ENCODE measurements at regions not wholly inside any gene's neighbourhood (a gene's known extent, or its start where the extent isn't known, plus 50 kb on each side); places are given as distances from the start of the nearest gene placed in this dataset.
A peak's percentile ranks its signal among the peaks of the same experiment; 100 is the strongest.

DNA sequence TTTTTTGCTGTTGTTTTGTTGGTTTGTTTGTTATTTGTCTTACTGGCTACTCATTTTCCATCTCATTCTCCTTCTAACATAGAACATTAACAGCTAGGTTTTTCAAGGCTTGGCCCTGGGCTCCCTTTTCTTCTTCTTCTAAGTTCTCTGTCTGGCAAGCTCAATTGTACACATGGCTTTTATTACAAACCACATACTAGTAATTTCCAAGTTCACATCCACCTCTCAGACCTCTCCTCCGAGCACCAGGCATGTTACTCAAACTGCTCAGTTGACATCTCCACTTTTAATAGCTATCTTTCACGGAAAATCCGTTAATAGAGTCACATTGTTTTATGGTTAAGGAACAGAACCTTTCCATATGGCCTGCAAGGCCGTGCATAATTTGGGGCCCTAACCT is 736.9 kb upstream of the ADAMTS5 start:
- H3K9me3 ChIP-seq (ENCODE audit: low read depth): no peaks in the 10 kb centered on the region
- H3K4me1 ChIP-seq (ENCODE audit: low read depth): no peaks in the 10 kb centered on the region
- H3K36me3 ChIP-seq: no peaks in the 10 kb centered on the region
- no peaks in the 10 kb centered on the region for H3K27me3 ChIP-seq
- no peak overlapping the region for H3K4me3 ChIP-seq
- TF ChIP-seq CTCF (IDR thresholded peaks at IDR 0.05; ENCODE audit: low read depth, low read length): no peak
- H3K27ac ChIP-seq: no peak overlapping the region
- DNase-seq (ENCODE audit: low read depth in 1 of 2, low spot score in 1 of 2): no peak

- H3K9me3 ChIP-seq (ENCODE audit: low read depth): no peaks in the 10 kb centered on the region
- H3K27ac ChIP-seq: no peak overlapping the region
- H3K4me1 ChIP-seq (ENCODE audit: low read depth): no peaks in the 10 kb centered on the region
- no peaks in the 10 kb centered on the region for H3K36me3 ChIP-seq
- DNase-seq (ENCODE audit: low read depth in 1 of 2, low spot score in 1 of 2): peak; percentile 87 to 93
- TF ChIP-seq CTCF (IDR thresholded peaks at IDR 0.05; ENCODE audit: low read depth, low read length): peak; percentile 86
- H3K4me3 ChIP-seq: no peak overlapping the region
- H3K27me3 ChIP-seq: no peaks in the 10 kb centered on the region
These were observed 734.2 kb upstream of the ADAMTS5 start for GRCh38 chr21:27700974-27701614.

DNA sequence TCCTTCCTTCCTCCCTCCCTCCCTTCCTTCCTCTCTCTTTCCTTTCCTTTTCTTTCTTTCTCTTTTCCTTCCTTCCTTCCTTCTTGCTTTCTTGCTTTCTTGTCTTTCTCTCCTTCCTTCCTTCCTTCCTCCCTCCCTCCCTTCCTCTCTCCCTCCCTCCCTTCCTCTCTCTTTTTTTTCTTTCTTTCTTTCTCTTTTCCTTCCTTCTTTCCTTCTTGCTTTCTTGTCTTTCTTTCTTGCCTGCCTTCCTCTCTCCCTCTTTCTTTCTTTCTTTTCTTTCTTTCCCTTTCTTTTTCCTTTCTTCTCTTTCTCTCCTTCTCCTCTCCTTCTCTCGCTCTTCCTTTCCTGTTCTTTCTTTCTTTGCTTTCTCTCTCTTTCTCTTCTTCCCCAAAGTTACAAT is 728.4 kb upstream of the ADAMTS5 start:
- no peak for TF ChIP-seq CTCF (IDR thresholded peaks at IDR 0.05; ENCODE audit: low read depth, low read length)
- Histone ChIP-seq H3K27ac (no peak overlapping the region), H3K27me3 (no peaks in the 10 kb centered on the region), H3K4me3 (no peak overlapping the region), H3K4me1 (ENCODE audit: low read depth) (no peaks in the 10 kb centered on the region), H3K36me3 (no peaks in the 10 kb centered on the region), H3K9me3 (ENCODE audit: low read depth) (no peaks in the 10 kb centered on the region)
- DNase-seq (ENCODE audit: low read depth in 1 of 2, low spot score in 1 of 2): no peak

DNA sequence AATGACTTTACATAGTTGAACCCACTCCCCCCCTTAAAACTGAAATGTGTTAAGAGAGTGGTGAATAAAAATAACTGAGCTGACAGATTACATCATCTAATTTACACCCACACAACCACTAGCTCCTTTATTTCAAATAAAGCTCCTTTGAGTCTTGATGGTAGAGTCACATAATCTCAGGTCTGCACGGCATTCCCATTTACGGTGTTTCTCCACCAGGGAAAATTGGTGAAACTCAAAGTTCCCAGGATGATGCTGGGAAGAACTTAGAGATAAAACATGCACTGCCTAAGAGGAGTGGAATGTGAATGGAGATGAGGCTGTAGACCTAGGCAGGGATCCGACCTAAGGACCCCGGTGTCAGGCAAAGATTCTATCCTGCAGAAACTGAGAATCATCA is 727.8 kb upstream of the ADAMTS5 start:
- H3K36me3 ChIP-seq: no peaks in the 10 kb centered on the region
- no peaks in the 10 kb centered on the region for H3K27me3 ChIP-seq
- no peaks in the 10 kb centered on the region for H3K4me1 ChIP-seq (ENCODE audit: low read depth)
- no peak overlapping the region for H3K4me3 ChIP-seq
- no peaks in the 10 kb centered on the region for H3K9me3 ChIP-seq (ENCODE audit: low read depth)
- DNase-seq (ENCODE audit: low read depth in 1 of 2, low spot score in 1 of 2): no peak
- no peak overlapping the region for H3K27ac ChIP-seq
- TF ChIP-seq CTCF (IDR thresholded peaks at IDR 0.05; ENCODE audit: low read depth, low read length): no peak

DNA sequence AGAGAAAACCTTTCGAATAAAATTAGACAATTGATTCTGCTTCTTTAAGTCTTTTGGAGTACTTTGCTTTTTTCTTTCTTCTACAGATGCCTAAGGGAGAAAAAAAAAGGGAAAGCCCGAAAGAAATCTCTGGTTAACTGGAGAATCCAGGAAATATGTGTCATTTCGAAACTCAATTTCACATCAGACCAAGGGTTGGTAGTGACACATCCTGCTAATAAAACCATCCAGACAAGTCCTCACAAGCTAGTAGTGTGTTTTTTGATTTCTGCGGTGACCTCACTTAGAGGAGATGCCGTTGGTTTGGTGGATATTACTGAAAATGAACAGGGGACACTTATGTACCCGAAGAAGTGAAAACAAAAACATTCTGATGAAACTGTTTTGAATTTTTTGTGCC is 726.5 kb upstream of the ADAMTS5 start:
- Histone ChIP-seq H3K27me3 (no peaks in the 10 kb centered on the region), H3K9me3 (ENCODE audit: low read depth) (no peaks in the 10 kb centered on the region), H3K4me1 (ENCODE audit: low read depth) (no peaks in the 10 kb centered on the region), H3K27ac (no peak overlapping the region), H3K4me3 (no peak overlapping the region), H3K36me3 (no peaks in the 10 kb centered on the region)
- peak in 1 of 2 donors; percentile 49 for DNase-seq (ENCODE audit: low read depth in 1 of 2, low spot score in 1 of 2)
- TF ChIP-seq CTCF (IDR thresholded peaks at IDR 0.05; ENCODE audit: low read depth, low read length): no peak
